NCI-H345 treated with DMSO at 0.1 percent for 48 hours (cell line): ENCODE measurements at regions not wholly inside any gene's neighbourhood (a gene's known extent, or its start where the extent isn't known, plus 50 kb on each side); places are given as distances from the start of the nearest gene placed in this dataset.

Experiments
- DNase-seq: peaks from one replicate; lab custom pipeline; 2025; ENCODE audit not compliant: unreplicated experiment; lab: John Stamatoyannopoulos, UW

GRCh38 chr10:116792817-116793216 lies 50.5 kb upstream of the HSPA12A start:
- DNase-seq: no peak

GRCh38 chr10:116796469-116796868 lies 52.8 kb upstream of the ENO4 start:
- DNase-seq: no peak

- peak; percentile 48 for DNase-seq
These were observed 52.3 kb upstream of the ENO4 start for GRCh38 chr10:116796910-116797513.

- DNase-seq: no peak
These were observed 50.4 kb upstream of the ENO4 start for GRCh38 chr10:116798859-116799258.
